ENCODE measurements at regions not wholly inside any gene's neighbourhood (a gene's known extent, or its start where the extent isn't known, plus 50 kb on each side); places are given as distances from the start of the nearest gene placed in this dataset.
"Not testable (repeated sequence)": the region's sequence is repeated elsewhere in the genome, so short reads cannot be mapped to it uniquely, and the experiment has no call there.

GRCh38 chr7:115206374-115206773, 284.5 kb downstream of the MDFIC start:
- not testable (repeated sequence) for TF ChIP-seq CTCF, EZH2 (IDR thresholded peaks at IDR 0.05)
